Liver (tissue), 7 donors: ENCODE measurements at regions not wholly inside any gene's neighbourhood (a gene's known extent, or its start where the extent isn't known, plus 50 kb on each side); places are given as distances from the start of the nearest gene placed in this dataset.

Source experiments
- DNase-seq: peaks from one replicate; pipeline ENCODE4 v3.0.0-alpha.2; 2017; ENCODE audit warnings: low spot score
- H3K27ac ChIP-seq, 2 donors: one replicate each; pipeline ENCODE4 v1.7.0; 2013; ENCODE audit warnings: inconsistent platforms in 2 of 2, low read length in 2 of 2, control low read depth in 1 of 2, low read depth in 1 of 2, mild to moderate bottlenecking in 1 of 2
- H3K27me3 ChIP-seq, 4 donors: one replicate each; pipeline versions ENCODE4 v1.6.1 to v1.7.0; 2013; ENCODE audit warnings: low read length in 3 of 4, inconsistent platforms in 1 of 4, mild to moderate bottlenecking in 1 of 4, moderate library complexity in 1 of 4; ENCODE audit not compliant: control insufficient read depth in 4 of 4, insufficient read depth in 4 of 4
- H3K36me3 ChIP-seq, 4 donors: one replicate each; pipeline versions ENCODE4 v1.6.1 to v1.7.0; 2013; ENCODE audit warnings: low read length in 3 of 4, mild to moderate bottlenecking in 3 of 4, low read depth in 1 of 4, moderate library complexity in 1 of 4; ENCODE audit not compliant: control insufficient read depth in 4 of 4, insufficient read depth in 3 of 4
- H3K4me1 ChIP-seq, 4 donors: one replicate each; pipeline versions ENCODE4 v1.6.1 to v1.7.0; 2013; ENCODE audit warnings: low read length in 3 of 4, mild to moderate bottlenecking in 3 of 4, moderate library complexity in 1 of 4; ENCODE audit not compliant: control insufficient read depth in 4 of 4, insufficient read depth in 4 of 4
- H3K4me3 ChIP-seq, 3 donors: one replicate each; pipeline versions ENCODE4 v1.6.1 to v1.7.0; 2013; ENCODE audit warnings: low read length in 3 of 3, control low read depth in 1 of 3, low read depth in 1 of 3, mild to moderate bottlenecking in 1 of 3
- H3K9ac ChIP-seq, 2 donors: one replicate each; pipeline ENCODE4 v1.7.0; 2013; ENCODE audit warnings: low read length in 2 of 2, mild to moderate bottlenecking in 2 of 2, moderate library complexity in 2 of 2, control low read depth in 1 of 2, low read depth in 1 of 2
- H3K9me3 ChIP-seq, 4 donors: one replicate each; pipeline versions ENCODE4 v1.6.1 to v1.7.0; 2013; ENCODE audit warnings: low read length in 3 of 4; ENCODE audit not compliant: control insufficient read depth in 4 of 4
- FOXA2 ChIP-seq: IDR thresholded peaks from 2 replicates; pipeline ENCODE4 v1.6.1; 2016; ENCODE audit warnings: antibody characterized with exemption
- GABPA ChIP-seq, 2 donors: IDR thresholded peaks in 1 of 2; conservative IDR thresholded peaks in 1 of 2; 2 replicates each; pipeline ENCODE4 v1.6.1; 2016; ENCODE audit warnings: antibody characterized with exemption in 2 of 2, mild to moderate bottlenecking in 1 of 2, moderate library complexity in 1 of 2
- HNF4A ChIP-seq, 2 donors: conservative IDR thresholded peaks; 2 replicates each; pipeline ENCODE4 v1.6.1; 2016; ENCODE audit warnings: antibody characterized with exemption in 2 of 2, mild to moderate bottlenecking in 2 of 2
- JUND ChIP-seq, 2 donors: IDR thresholded peaks; 2 replicates each; pipeline ENCODE4 v1.6.1; 2016; ENCODE audit warnings: antibody characterized with exemption in 2 of 2
- MAX ChIP-seq: IDR thresholded peaks from 2 replicates; pipeline ENCODE4 v1.6.1; 2016; ENCODE audit warnings: antibody characterized with exemption
- RAD21 ChIP-seq, 2 donors: IDR thresholded peaks; 2 replicates each; pipeline ENCODE4 v1.6.1; 2016; ENCODE audit warnings: antibody characterized with exemption in 2 of 2, mild to moderate bottlenecking in 2 of 2
- REST ChIP-seq: IDR thresholded peaks from 2 replicates; pipeline ENCODE4 v1.6.1; 2016; ENCODE audit warnings: antibody characterized with exemption, mild to moderate bottlenecking
- RXRA ChIP-seq, 2 donors: IDR thresholded peaks; 2 replicates each; pipeline ENCODE4 v1.6.1; 2017 to 2018; ENCODE audit warnings: antibody characterized with exemption in 2 of 2, mild to moderate bottlenecking in 1 of 2
- SP1 ChIP-seq: IDR thresholded peaks from 2 replicates; pipeline ENCODE4 v1.6.1; 2018; ENCODE audit warnings: antibody characterized with exemption, mild to moderate bottlenecking
- TAF1 ChIP-seq: conservative IDR thresholded peaks from 2 replicates; pipeline ENCODE4 v1.6.1; 2016; ENCODE audit warnings: antibody characterized with exemption, mild to moderate bottlenecking
- YY1 ChIP-seq: IDR thresholded peaks from 2 replicates; pipeline ENCODE4 v1.6.1; 2016; ENCODE audit warnings: antibody characterized with exemption, mild to moderate bottlenecking
- ZBTB33 ChIP-seq: IDR thresholded peaks from 2 replicates; pipeline ENCODE4 v1.6.1; 2016; ENCODE audit warnings: antibody characterized with exemption
- WGBS: extraction: QIAGEN DNeasy Blood & Tissue Kit; methylation state at CpG from one replicate; pipeline ENCODE4 v1.1.7; 2013; 5-methylcytosine and 5-hydroxymethylcytosine counted together
- TF ChIP-seq, protein P1 (sequence below): IDR thresholded peaks from 2 replicates; pipeline ENCODE4 v1.6.1; 2016; ENCODE audit warnings: antibody characterized with exemption
- donor health status: healthy.
- donor health status: healthy.
- donor health status: healthy.
- donor health status: healthy.

GRCh38 chr9:82180711-82181110 is 192.1 kb downstream of the SPATA31D1 start:
- no peaks in the 10 kb centered on the region for H3K27me3 ChIP-seq
- H3K9ac ChIP-seq = no peak overlapping the region
- H3K4me3 ChIP-seq = no peak overlapping the region
- 94% methylated on average over 1 of the region's 1 CpG for WGBS
- TF ChIP-seq FOXA2 = no peak
- TF ChIP-seq SP1 = no peak
- TF ChIP-seq, protein P1, sequence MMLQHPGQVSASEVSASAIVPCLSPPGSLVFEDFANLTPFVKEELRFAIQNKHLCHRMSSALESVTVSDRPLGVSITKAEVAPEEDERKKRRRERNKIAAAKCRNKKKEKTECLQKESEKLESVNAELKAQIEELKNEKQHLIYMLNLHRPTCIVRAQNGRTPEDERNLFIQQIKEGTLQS = no peak
- H3K9me3 ChIP-seq = no peaks in the 10 kb centered on the region
- DNase-seq = no peak
- H3K36me3 ChIP-seq = no peaks in the 10 kb centered on the region
- H3K4me1 ChIP-seq = no peaks in the 10 kb centered on the region
- no peak overlapping the region for H3K27ac ChIP-seq

DNA sequence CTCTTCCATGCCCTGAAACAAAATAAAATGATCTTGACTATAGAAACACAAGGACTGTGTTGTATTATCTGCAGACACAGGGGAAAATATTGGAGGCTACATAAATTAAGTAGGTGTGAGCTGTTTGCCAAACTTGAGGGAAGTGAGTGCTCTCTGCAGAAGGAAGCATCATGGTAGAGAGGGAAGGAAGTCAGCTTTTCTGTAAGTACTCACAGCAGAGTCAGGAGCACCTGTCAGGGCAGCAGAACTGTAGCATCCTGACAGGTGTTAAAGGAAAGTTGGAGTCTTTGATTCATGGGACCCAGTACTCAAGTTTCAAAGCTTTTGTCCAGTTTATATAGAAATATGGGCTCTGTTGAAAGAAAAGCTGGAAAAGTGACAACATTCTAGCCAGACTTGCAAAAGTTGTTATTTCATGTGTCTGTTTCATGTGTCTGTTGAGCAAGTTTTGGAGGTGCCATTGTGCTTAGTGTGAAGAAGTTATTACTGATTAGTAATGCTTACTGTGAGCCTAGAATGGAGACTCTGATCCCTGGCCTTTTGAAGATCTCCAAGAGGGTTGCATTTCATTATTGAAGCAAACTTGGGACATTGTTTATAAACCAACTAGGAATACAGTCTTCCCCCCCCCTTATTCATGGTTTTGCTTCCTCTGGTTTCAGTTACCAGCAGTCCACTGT is 194.7 kb downstream of the SPATA31D1 start:
- no peak for TF ChIP-seq HNF4A (conservative IDR thresholded peaks at IDR 0.05)
- no peak for TF ChIP-seq REST
- TF ChIP-seq JUND (IDR thresholded peaks at IDR 0.05) = no peak
- TF ChIP-seq GABPA (IDR thresholded peaks at IDR 0.05 in 1 of 2, conservative IDR thresholded peaks at IDR 0.05 in 1 of 2) = no peak
- TF ChIP-seq RXRA (IDR thresholded peaks at IDR 0.05) = no peak
- no peak overlapping the region for H3K27ac ChIP-seq
- H3K27me3 ChIP-seq = no peaks in the 10 kb centered on the region

DNA sequence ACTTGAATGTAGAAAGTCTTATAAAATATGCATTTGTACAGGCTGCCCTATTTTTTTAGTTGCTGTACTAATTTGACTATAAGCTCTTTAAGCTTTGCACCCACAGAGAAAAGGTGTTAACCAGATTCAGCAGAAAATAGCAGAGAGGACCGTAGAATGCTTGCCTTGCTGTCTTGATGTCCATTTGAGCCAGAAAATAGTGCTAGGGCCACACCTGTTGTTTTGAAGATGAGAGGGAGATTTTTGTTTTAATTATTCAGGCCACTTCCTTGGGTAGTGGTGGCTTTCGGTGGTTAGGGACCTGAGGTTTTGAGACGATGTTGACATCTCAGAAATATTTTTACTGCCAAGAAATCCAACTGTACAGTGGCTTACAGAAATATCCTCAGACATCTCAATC is 196.0 kb downstream of the SPATA31D1 start:
- TF ChIP-seq YY1 (no peak), RXRA (IDR thresholded peaks at IDR 0.05) (no peak), MAX (no peak), RAD21 (IDR thresholded peaks at IDR 0.05) (no peak), HNF4A (conservative IDR thresholded peaks at IDR 0.05) (no peak), TAF1 (no peak), ZBTB33 (no peak)
- TF ChIP-seq, protein P1 = no peak
- Histone ChIP-seq H3K27ac (no peak overlapping the region), H3K9me3 (no peaks in the 10 kb centered on the region), H3K9ac (no peak overlapping the region), H3K27me3 (no peaks in the 10 kb centered on the region), H3K4me3 (no peak overlapping the region), H3K4me1 (no peaks in the 10 kb centered on the region), H3K36me3 (no peaks in the 10 kb centered on the region)
- 81% methylated on average over 3 of the region's 3 CpGs for WGBS
- no peak for DNase-seq

More for the DNA sequence above, 194.7 kb downstream of the SPATA31D1 start:
- DNase-seq = no peak
- H3K9ac ChIP-seq = no peak overlapping the region
- H3K4me3 ChIP-seq = no peak overlapping the region
- no peaks in the 10 kb centered on the region for H3K4me1 ChIP-seq
- H3K9me3 ChIP-seq = no peaks in the 10 kb centered on the region
- H3K36me3 ChIP-seq = no peaks in the 10 kb centered on the region
